Hepatocyte (in vitro differentiated cells): ENCODE measurements at regions not wholly inside any gene's neighbourhood (a gene's known extent, or its start where the extent isn't known, plus 50 kb on each side); places are given as distances from the start of the nearest gene placed in this dataset.

Experiments
- DNase-seq: peaks from one replicate; pipeline ENCODE4 v3.0.0-alpha.2; 2016; ENCODE audit warnings: low spot score
- H2AFZ ChIP-seq: fragments of 200-600 bp; sonication (generic); 2 replicates; pipeline ENCODE4 v1.6.0; 2016; ENCODE audit warnings: antibody characterized with exemption, mild to moderate bottlenecking
- H3K27ac ChIP-seq: fragments of 200-600 bp; sonication (generic); 2 replicates; pipeline ENCODE4 v1.5.1; 2016; ENCODE audit warnings: mild to moderate bottlenecking
- H3K27me3 ChIP-seq: fragments of 200-600 bp; sonication (generic); 2 replicates; pipeline ENCODE4 v1.6.1; 2016
- H3K36me3 ChIP-seq: fragments of 200-600 bp; sonication (generic); replicated peaks from 2 replicates; pipeline ENCODE4 v1.5.1; 2016; ENCODE audit warnings: low read depth; ENCODE audit not compliant: insufficient read depth
- H3K4me1 ChIP-seq: fragments of 200-600 bp; sonication (generic); 2 replicates; pipeline ENCODE4 v1.5.1; 2016; ENCODE audit warnings: mild to moderate bottlenecking, moderate library complexity; ENCODE audit not compliant: insufficient read depth
- H3K4me2 ChIP-seq: fragments of 200-600 bp; sonication (generic); 2 replicates; pipeline ENCODE4 v1.6.0; 2016
- H3K4me3 ChIP-seq: fragments of 200-600 bp; sonication (generic); 2 replicates; pipeline ENCODE4 v1.5.1; 2016; ENCODE audit warnings: mild to moderate bottlenecking
- H3K79me2 ChIP-seq: fragments of 200-600 bp; sonication (generic); 2 replicates; pipeline ENCODE4 v1.6.0; 2017; ENCODE audit warnings: mild to moderate bottlenecking
- H3K9me2 ChIP-seq: fragments of 200-600 bp; sonication (generic); replicated peaks from 2 replicates; pipeline ENCODE4 v1.6.0; 2017; ENCODE audit warnings: mild to moderate bottlenecking; ENCODE audit not compliant: insufficient read depth
- H3K9me3 ChIP-seq: fragments of 200-600 bp; sonication (generic); 2 replicates; pipeline ENCODE4 v1.5.1; 2016; ENCODE audit warnings: low read depth, mild to moderate bottlenecking
- H4K20me1 ChIP-seq: fragments of 200-600 bp; sonication (generic); 2 replicates; pipeline ENCODE4 v1.6.0; 2016; ENCODE audit warnings: mild to moderate bottlenecking; ENCODE audit not compliant: insufficient read depth, poor library complexity, severe bottlenecking
- EZH2 ChIP-seq: fragments of 200-600 bp; sonication (generic); IDR thresholded peaks from 2 replicates; pipeline ENCODE4 v1.6.1; 2016; ENCODE audit warnings: antibody characterized with exemption, mild to moderate bottlenecking, borderline replicate concordance
- EZH2phosphoT487 ChIP-seq: fragments of 200-600 bp; sonication (generic); IDR thresholded peaks from one replicate; pipeline ENCODE4 v1.6.1; 2018; ENCODE audit warnings: antibody characterized with exemption, mild to moderate bottlenecking, low read depth, moderate library complexity; ENCODE audit not compliant: unreplicated experiment, severe bottlenecking
- WGBS: methylation state at CpG from one replicate; pipeline ENCODE4 v1.1.6; 2016; ENCODE audit warnings: low lambda C conversion rate; ENCODE audit errors: missing lambda C conversion rate; 5-methylcytosine and 5-hydroxymethylcytosine counted together
- TF ChIP-seq, protein P1 (sequence below): fragments of 200-600 bp; sonication (generic); IDR thresholded peaks from 2 replicates; pipeline ENCODE4 v1.5.1; 2016; ENCODE audit warnings: antibody characterized with exemption, mild to moderate bottlenecking; ENCODE audit not compliant: poor library complexity

GRCh38 chr3:10743366-10744097, 72.5 kb upstream of the SLC6A11 start:
- no peaks in the 10 kb centered on the region for H3K79me2 ChIP-seq
- H3K9me2 ChIP-seq: no peaks in the 10 kb centered on the region
- no peaks in the 10 kb centered on the region for H3K4me1 ChIP-seq
- DNase-seq: no peak
- WGBS: 87% methylated on average over 12 of the region's 12 CpGs
- H3K4me3 ChIP-seq: no peak overlapping the region
- peaks cover 13% of the 10 kb centered on the region for H3K27me3 ChIP-seq
- H4K20me1 ChIP-seq: no peaks in the 10 kb centered on the region
- no peak overlapping the region for H3K27ac ChIP-seq
- no peaks in the 10 kb centered on the region for H3K9me3 ChIP-seq
- no peak for TF ChIP-seq EZH2phosphoT487
- TF ChIP-seq, protein P1, sequence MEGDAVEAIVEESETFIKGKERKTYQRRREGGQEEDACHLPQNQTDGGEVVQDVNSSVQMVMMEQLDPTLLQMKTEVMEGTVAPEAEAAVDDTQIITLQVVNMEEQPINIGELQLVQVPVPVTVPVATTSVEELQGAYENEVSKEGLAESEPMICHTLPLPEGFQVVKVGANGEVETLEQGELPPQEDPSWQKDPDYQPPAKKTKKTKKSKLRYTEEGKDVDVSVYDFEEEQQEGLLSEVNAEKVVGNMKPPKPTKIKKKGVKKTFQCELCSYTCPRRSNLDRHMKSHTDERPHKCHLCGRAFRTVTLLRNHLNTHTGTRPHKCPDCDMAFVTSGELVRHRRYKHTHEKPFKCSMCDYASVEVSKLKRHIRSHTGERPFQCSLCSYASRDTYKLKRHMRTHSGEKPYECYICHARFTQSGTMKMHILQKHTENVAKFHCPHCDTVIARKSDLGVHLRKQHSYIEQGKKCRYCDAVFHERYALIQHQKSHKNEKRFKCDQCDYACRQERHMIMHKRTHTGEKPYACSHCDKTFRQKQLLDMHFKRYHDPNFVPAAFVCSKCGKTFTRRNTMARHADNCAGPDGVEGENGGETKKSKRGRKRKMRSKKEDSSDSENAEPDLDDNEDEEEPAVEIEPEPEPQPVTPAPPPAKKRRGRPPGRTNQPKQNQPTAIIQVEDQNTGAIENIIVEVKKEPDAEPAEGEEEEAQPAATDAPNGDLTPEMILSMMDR: no peak
- TF ChIP-seq EZH2: no peak
- no peak overlapping the region for H2AFZ ChIP-seq
- H3K4me2 ChIP-seq: no peak overlapping the region
- H3K36me3 ChIP-seq: no peaks in the 10 kb centered on the region

GRCh38 chr3:10744098-10744465, 71.9 kb upstream of the SLC6A11 start:
- no peaks in the 10 kb centered on the region for H3K79me2 ChIP-seq
- H3K27ac ChIP-seq: no peak overlapping the region
- H2AFZ ChIP-seq: no peak overlapping the region
- no peak overlapping the region for H3K4me2 ChIP-seq
- H3K4me1 ChIP-seq: no peaks in the 10 kb centered on the region
- peaks cover 10% of the 10 kb centered on the region for H3K27me3 ChIP-seq
- WGBS: 31% methylated on average over 7 of the region's 7 CpGs
- H3K36me3 ChIP-seq: no peaks in the 10 kb centered on the region
- DNase-seq: no peak
- H4K20me1 ChIP-seq: no peaks in the 10 kb centered on the region
- no peaks in the 10 kb centered on the region for H3K9me3 ChIP-seq
- H3K9me2 ChIP-seq: no peaks in the 10 kb centered on the region
- H3K4me3 ChIP-seq: no peak overlapping the region
- no peak for TF ChIP-seq EZH2
- TF ChIP-seq, protein P1: no peak

DNA sequence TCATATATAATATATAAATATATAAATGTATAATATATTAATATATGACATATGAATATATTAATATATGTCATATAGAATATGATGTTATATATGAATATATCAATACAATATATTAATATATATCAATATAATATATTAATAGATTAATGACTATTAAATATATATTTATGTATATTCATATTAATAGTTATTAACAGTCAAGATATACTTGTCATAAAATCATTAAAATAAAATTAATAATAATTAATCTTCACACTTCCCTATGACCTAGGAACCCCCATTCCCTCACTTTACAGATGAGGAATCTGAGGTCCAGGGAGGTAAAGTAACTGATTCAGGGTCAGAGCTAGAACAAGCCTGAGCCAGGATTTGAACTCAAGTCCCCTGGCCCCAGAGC, 70.6 kb upstream of the SLC6A11 start:
- H3K4me2 ChIP-seq: no peak overlapping the region
- H3K36me3 ChIP-seq: no peaks in the 10 kb centered on the region
- TF ChIP-seq, protein P1: no peak
- TF ChIP-seq EZH2phosphoT487 (no peak), EZH2 (no peak)

GRCh38 chr3:10746001-10746400, 70.0 kb upstream of the SLC6A11 start:
- Histone ChIP-seq H3K36me3 (no peaks in the 10 kb centered on the region), H3K9me2 (no peaks in the 10 kb centered on the region), H4K20me1 (no peaks in the 10 kb centered on the region), H3K4me2 (no peak overlapping the region), H3K27me3 (peaks cover 9% of the 10 kb centered on the region), H2AFZ (no peak overlapping the region), H3K79me2 (no peaks in the 10 kb centered on the region), H3K4me1 (no peaks in the 10 kb centered on the region), H3K9me3 (no peaks in the 10 kb centered on the region), H3K4me3 (no peak overlapping the region), H3K27ac (no peak overlapping the region)
- WGBS: 73% methylated on average over 4 of the region's 4 CpGs
- TF ChIP-seq EZH2 (no peak), EZH2phosphoT487 (no peak)
- TF ChIP-seq, protein P1: no peak
- DNase-seq: no peak

More for the DNA sequence above, 70.6 kb upstream of the SLC6A11 start:
- Histone ChIP-seq H3K4me3 (no peak overlapping the region), H3K4me1 (no peaks in the 10 kb centered on the region), H3K79me2 (no peaks in the 10 kb centered on the region), H3K9me2 (no peaks in the 10 kb centered on the region), H4K20me1 (no peaks in the 10 kb centered on the region), H3K27ac (no peak overlapping the region), H3K9me3 (no peaks in the 10 kb centered on the region), H2AFZ (no peak overlapping the region), H3K27me3 (peaks cover 9% of the 10 kb centered on the region)
- no peak for DNase-seq
